Activated CD4-positive, alpha-beta T cell treated with anti-CD3 and anti-CD28 coated beads for 1 hour (primary cell): ENCODE measurements at regions not wholly inside any gene's neighbourhood (a gene's known extent, or its start where the extent isn't known, plus 50 kb on each side); places are given as distances from the start of the nearest gene placed in this dataset.

Source experiments
- DNase-seq: peaks from one replicate; pipeline ENCODE4 v3.0.0-alpha.2; 2020

GRCh38 chr6:56377295-56377694, 129.9 kb upstream of the COL21A1 start:
- DNase-seq, result no peak

DNA sequence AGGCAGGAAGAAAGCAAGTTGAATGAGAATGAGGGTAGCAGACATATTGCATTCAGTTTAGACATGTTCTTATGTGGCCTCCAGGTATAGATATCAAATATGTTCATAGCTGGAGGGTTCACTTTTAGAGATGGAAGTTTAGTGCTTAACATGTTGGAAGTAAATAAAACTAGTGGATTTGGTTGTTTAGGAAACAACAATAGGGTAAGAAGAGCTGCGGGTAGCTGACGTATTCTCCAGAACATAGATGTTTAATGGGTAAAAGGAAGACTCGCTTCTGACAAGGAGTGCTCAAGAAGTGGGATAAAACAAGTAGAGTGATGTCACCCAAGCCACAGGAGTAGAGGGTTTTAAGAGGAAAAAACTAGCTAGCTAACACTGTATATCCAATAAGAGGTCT, 128.4 kb upstream of the COL21A1 start:
- no peak for DNase-seq

- no peak for DNase-seq
Observed at GRCh38 chr6:56374841-56375369, 127.5 kb upstream of the COL21A1 start.

DNA sequence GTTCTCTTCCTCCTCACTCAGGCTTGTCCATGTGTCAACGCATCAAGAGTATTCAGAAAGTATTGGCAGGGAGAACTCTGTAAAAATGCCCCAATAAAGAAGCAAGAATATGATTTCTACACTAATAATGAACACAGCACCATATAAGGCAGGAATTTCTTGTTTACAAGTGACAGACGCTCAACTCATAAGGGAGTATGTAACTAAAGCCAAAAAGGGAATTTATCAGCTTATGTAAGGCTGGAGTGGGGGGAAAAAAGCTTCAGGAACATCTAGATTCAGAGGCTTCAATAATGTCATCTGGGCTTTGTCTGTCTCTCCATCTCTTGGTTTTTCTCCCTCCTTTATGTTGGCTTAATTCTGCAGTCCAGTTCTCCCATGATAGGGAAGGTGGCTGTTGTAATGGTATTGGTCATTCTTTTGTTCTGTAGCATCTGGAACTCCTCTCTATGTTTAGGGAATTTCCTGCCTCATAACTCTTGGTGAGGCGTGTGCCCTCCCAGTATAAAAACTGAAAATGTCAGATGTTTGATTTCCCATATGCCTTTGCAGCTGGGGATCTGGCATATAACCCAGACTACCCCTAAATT, 125.1 kb upstream of the COL21A1 start:
- no peak for DNase-seq

DNA sequence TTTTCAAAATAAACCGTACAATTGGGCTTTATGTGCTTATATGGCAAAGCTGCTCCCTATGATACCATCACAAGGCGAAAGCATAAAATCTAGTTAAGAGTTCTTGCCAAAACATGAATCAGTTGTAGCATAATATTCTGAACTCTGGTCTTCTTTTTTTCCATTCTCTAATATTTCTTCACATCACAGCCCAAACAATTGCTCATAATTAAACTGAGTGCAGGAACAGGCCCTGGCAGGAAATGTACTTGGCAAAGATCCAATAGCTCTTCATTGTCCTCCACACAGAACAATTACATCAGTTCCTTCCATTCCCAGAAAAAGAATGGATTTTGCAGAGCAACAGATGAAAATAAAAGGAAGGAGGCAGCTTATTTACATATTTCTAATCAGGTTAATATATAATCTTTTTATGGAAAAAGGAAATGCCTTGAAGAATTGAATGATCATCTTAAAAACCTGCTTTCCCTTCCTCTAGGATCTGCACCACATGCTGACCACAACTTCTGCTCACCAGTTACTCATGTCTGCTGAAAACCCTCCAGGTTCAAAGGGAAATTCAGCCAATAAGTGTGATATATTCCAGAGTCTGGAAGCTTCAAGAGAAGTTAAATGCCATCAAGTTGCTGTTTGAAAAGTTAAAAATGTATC, 123.3 kb upstream of the COL21A1 start:
- DNase-seq, result no peak

DNA sequence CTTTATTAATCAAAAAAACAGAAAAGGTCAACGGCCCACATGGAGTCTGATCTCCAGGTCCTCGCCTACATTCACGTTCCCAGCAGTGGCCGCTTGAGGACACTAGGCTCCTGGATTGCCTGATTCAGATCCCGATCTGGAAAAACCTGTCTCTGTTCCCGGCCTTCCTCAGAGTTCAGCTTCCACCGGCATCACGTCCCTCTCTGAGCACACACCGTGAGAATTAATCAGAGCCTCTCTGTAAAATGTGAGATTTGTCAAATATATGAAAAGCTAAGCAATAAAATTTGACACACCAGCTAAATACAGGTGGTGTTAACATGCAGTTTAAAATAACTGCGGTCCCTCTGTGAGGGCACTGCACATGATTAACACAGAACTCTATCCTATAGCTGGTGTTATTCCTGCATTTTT, 122.8 kb upstream of the COL21A1 start:
- DNase-seq, result no peak

GRCh38 chr6:56368491-56368890, 121.1 kb upstream of the COL21A1 start:
- no peak for DNase-seq

DNA sequence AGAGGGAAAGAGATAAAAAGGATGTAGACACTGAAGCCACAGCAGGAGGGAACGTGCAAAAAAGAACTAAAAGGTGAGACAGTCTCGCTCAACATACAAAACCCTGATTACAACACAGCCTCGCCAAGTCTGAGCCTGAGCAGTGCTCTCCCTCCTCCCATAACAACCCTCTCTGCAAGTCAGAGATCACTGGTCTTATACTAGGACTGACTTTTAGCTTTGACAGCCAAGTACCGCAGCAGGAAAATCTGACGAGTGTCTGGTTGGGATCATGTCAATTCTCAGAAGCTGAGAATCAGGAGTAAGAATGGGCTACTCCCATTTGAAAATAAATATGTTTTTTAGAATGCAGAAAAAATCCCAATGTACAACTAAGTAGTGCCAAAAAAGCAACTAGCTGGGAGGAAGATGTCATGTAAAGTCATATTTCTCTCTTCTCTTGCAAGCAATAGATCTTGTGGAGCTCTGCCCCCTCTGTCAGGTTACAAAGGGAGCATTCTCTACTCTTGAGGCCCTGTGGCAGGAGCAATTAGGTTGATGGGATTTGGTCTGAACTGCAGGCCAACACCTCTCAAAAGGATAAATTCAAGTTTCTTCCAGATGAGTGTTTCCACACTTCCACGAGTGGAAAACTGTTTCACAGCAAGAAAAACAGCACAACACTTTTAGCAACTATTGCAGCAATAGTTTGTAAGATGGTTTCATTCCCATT, 118.9 kb upstream of the COL21A1 start:
- DNase-seq, result no peak

DNA sequence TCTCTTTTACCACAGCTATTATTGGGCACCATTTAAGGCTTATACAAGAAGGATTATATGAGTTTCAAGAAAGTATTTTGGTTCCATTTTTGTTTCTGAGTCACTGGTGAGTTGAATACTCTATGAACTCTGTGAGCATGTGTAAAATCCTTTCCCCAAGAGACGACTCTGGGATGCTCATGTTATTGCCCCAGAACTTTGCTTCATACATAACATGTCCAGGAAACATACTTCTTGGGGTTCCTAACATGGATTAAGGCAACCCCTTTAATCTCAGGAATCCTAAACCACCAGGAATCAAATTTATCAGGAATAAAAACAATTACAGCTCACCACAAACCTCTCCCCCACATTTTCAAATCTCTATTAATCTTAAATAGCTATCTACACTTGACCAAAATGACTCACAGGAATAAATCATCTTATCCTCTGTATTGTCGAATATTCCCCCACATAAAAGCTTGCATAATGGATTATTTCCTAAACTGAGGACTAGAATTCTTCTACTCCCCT, 117.5 kb upstream of the COL21A1 start:
- DNase-seq, result no peak

DNA sequence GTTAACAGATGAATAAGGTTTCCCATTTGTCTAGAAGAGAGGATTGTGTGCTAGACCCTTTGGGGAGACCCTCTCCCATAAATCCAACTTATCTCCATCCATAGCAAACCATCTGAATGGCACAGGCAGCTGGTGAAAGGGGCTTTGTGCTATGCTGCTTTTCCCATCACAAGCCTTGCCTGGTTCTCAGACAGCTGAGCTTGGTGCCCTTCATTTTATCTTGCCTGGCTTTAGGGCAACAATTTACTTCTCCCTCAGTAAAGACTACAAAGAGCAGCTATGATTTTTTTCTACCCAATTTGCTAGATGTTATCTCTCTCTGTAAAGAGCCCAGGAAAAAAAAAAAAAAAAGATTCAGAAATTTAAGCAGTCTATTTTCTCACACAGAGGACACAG, 117.0 kb upstream of the COL21A1 start:
- DNase-seq, result no peak

GRCh38 chr6:56363796-56364430, 116.5 kb upstream of the COL21A1 start:
- no peak for DNase-seq

DNA sequence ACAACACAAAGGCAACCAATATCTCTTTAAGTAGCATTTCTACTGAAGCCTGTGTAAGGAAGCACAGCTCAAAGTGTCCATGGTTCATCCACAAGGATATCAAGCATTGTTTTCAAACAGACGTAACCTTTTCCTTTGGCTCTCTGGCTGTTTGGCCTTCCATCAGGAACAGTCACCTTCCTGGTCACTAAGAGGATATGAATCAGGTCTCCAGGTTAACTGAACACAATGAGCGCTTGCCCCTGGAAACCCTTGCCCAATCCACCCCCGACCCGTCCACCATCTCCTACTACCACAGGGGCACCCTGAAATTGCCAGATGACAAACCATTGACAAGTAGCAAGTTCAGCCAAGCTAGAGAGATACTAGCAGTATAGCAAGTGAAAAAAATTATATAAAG, 114.4 kb upstream of the COL21A1 start:
- no peak for DNase-seq

DNA sequence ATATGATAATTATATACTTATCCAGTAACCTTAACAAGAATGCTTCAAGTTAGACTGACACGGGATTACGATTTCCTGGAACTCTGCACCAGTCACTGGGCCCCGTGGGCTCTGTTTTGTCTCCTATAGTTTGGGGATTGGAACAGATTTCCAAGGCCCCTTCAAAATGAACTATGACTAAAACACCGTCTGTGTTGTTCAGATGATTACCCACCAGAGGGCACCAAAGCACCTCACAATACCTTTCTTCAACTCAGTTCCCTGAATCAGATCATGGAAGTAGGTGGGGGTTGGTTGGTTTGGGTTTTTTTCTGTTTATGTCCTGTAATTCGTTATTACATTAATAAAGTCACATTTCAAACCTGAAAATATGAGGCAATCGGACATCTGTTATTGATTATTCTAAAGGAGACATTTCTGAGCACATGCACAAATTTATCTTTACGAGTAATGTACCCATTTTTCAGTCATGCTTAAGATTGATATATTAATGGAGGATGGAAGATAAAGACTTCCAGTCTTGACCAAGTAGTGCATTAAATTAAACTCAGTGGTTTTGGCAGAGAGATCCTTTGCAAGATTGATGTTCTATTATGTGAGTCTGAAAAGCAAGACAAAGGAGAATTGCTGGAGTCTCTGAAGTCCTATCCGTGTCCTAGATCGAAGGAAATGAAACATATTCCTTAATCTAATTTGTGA, 112.0 kb upstream of the COL21A1 start:
- DNase-seq, result peak; percentile 13

- DNase-seq, result no peak
Observed at GRCh38 chr6:56357616-56358373, 110.4 kb upstream of the COL21A1 start.

DNA sequence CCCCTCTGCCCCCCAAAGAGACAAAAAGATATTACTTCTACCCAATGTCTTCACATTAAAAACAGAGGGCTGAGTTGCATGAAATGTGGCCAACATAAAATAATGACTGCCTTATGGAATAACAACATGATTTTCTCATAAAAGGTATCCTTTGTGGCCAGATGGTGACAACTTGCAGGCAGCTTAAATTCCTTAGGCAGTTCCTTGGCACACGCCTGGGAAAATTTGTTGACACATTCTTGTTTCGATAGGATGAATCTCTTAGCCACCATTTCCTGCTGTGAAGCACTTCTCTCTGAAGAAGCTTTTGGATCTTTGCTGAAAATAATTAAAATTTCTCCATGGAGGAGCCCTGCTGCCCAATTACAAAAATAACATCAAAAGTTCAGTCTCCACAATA, 109.0 kb upstream of the COL21A1 start:
- no peak for DNase-seq

DNA sequence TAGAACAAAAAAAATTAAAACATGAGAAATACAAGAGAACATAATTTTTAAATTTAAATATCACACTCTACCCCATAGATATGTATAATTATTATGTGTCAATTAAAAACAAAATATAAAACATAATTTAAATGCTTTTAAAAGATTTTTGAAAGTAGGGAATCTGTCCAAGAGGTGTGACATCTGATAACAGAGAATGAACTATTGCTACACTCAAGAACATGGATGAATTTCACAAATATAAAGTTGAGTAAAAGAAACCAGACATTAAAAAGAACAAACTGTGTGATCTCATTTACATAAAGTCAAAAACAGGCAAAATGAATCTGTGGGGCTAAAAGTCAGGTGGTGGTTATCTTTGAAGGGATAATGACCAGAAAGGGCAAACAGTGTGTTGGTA, 106.5 kb upstream of the COL21A1 start:
- no peak for DNase-seq

- no peak for DNase-seq
Observed at GRCh38 chr6:56350628-56351260, 103.4 kb upstream of the COL21A1 start.

DNA sequence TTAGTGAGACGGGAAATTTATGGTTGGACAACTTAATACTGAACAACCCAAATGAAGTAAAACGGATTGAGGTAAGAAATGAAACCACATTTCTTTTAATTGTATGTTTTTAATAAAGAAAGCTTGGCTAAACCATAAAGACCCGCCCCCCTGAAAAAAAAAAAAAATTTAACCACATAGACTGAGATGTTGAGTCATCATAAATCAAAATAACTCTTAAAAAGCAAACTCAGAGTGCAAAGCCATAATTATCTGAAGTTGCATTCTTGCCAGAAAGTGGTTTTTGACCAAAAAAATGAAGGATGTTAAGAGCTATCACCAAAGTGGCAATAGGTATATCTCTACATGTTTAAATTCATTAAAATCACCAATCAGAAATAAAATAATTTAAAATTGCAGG, 101.8 kb upstream of the COL21A1 start:
- no peak for DNase-seq

DNA sequence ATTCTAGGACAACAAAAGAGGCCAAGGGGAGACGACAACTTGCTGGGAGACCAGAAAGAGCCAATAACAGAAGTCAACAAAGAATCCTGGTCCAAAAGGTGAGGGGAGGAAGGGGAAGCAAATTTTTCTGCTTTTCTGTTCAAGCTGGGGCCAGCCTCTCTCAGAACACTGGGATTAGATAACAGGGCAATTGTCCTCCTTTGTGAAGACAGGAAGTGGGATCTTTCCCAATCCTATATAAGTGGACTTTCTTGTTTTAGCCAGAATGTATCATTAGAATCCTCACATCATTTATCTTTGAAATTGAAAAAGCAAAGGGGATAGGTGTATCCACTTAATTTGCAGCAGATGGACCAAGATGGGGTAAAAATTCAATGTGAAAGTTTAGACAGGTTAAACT, 101.2 kb upstream of the COL21A1 start:
- no peak for DNase-seq

DNA sequence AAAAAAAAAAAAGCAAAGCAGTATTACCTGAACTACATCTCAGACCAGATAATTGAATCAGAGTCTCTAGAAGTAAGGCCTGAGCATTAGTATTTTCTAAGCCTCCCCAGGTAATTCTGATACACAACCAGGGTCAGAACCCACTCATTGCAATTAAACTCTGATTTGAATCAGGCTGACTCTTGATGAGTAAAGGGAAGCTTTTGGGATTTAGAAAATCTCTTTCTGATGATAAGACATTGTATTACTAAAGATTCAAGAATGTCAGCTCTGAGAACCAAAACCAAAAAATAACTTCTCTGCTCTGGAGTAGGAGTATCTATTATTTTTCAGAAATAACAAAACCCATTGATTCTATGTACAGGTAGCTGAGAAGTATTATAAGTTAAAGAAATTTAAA, 100.1 kb upstream of the COL21A1 start:
- DNase-seq, result no peak

- DNase-seq, result no peak
Observed at GRCh38 chr6:56346958-56347357, 99.6 kb upstream of the COL21A1 start.
